Kidney epithelial cell (primary cell): ENCODE measurements at regions not wholly inside any gene's neighbourhood (a gene's known extent, or its start where the extent isn't known, plus 50 kb on each side); places are given as distances from the start of the nearest gene placed in this dataset.
"Not testable (repeated sequence)": the region's sequence is repeated elsewhere in the genome, so short reads cannot be mapped to it uniquely, and the experiment has no call there.

Source experiments
- DNase-seq: peaks from one replicate; pipeline ENCODE4 v3.0.0-alpha.2; 2010; ENCODE audit warnings: low read depth
- H3K27me3 ChIP-seq: 2 replicates; pipeline ENCODE4 v1.6.0; 2011; ENCODE audit warnings: low read length; ENCODE audit not compliant: control insufficient read depth, insufficient read depth
- H3K36me3 ChIP-seq: 2 replicates; pipeline ENCODE4 v1.5.1; 2011; ENCODE audit warnings: low read length; ENCODE audit not compliant: control insufficient read depth, insufficient read depth
- H3K4me3 ChIP-seq: 2 replicates; pipeline ENCODE4 v1.5.1; 2011; ENCODE audit warnings: low read depth, mild to moderate bottlenecking, control low read depth, low read length
- TF ChIP-seq, protein P1 (sequence below): IDR thresholded peaks from 2 replicates; pipeline ENCODE4 v1.5.1; 2011; ENCODE audit warnings: mild to moderate bottlenecking, moderate library complexity, low read length, control low read depth, inconsistent platforms; ENCODE audit not compliant: insufficient read depth, poor library complexity, severe bottlenecking

DNA sequence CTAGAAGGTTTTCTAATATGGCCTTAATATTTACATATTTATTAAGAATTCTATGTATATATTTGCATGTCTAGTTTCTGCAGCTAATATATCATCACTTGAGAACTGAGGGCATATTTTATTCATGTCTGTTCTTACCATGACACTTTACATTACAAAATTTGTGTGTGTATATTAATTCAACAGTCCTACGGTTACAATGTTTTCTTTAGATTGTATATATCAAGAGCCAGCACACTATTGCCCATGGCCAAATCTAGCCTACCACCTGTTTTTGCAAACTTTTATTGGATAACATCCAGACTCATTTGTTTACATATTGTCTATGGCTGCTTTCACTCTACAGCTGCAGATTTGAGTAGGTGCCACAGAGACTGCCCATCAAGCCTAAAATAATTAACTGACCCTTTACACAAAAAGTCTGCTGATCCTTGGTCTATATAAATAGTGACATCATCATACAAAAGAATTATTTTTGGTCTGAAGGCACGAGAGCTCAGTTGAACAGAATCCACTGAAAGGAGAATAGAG, 577.4 kb upstream of the PBX1 start:
- H3K4me3 ChIP-seq, result no peak overlapping the region
- H3K36me3 ChIP-seq, result no peaks in the 10 kb centered on the region
- DNase-seq, result no peak
- TF ChIP-seq, protein P1, sequence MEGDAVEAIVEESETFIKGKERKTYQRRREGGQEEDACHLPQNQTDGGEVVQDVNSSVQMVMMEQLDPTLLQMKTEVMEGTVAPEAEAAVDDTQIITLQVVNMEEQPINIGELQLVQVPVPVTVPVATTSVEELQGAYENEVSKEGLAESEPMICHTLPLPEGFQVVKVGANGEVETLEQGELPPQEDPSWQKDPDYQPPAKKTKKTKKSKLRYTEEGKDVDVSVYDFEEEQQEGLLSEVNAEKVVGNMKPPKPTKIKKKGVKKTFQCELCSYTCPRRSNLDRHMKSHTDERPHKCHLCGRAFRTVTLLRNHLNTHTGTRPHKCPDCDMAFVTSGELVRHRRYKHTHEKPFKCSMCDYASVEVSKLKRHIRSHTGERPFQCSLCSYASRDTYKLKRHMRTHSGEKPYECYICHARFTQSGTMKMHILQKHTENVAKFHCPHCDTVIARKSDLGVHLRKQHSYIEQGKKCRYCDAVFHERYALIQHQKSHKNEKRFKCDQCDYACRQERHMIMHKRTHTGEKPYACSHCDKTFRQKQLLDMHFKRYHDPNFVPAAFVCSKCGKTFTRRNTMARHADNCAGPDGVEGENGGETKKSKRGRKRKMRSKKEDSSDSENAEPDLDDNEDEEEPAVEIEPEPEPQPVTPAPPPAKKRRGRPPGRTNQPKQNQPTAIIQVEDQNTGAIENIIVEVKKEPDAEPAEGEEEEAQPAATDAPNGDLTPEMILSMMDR, result no peak
- H3K27me3 ChIP-seq, result no peaks in the 10 kb centered on the region

DNA sequence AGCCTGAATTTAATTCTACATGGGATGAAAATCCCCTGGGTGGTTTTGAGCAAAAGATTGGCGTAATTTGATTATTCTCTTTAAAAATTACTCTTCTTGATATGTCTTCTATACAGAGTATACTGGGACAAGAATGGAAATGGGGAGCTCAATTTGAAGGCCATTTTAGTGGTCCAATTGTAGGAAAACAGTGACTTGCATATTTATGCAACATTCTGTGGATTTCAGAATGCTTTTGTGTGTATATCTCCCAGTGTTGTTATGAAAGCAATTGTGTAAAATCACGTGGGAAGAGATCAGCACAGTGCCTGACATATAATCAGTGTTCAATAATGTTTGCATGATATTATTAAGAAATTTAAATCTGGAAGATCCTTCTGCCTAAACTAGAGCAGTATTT, 575.9 kb upstream of the PBX1 start:
- no peak for DNase-seq
- Histone ChIP-seq H3K36me3 (no peaks in the 10 kb centered on the region), H3K4me3 (no peak overlapping the region), H3K27me3 (no peaks in the 10 kb centered on the region)
- TF ChIP-seq, protein P1, result no peak

GRCh38 chr1:163985700-163986099, 573.3 kb upstream of the PBX1 start:
- Histone ChIP-seq H3K36me3 (no peaks in the 10 kb centered on the region), H3K27me3 (no peaks in the 10 kb centered on the region), H3K4me3 (no peak overlapping the region)
- TF ChIP-seq, protein P1, result no peak
- no peak for DNase-seq

DNA sequence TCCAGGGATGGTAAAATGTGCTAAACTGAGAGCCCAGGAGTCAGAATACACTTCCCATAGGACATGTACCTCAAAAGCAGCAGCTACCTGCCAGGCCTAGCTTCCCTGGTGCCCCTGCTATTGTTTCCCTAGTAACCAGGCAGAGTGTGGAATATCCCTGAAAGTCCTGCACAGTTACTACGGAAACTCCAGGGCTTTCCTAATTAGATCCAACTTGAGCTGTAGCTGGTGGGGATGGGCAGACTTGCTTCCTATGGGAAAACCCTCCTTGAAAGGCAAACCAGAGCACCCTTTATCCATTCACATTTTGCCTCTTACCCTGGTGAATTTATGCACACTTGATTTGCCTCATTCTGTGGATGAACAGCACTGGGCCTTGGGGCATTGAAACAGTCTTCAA, 559.9 kb upstream of the PBX1 start:
- H3K4me3 ChIP-seq, result no peak overlapping the region
- DNase-seq, result no peak
- H3K27me3 ChIP-seq, result no peaks in the 10 kb centered on the region
- no peaks in the 10 kb centered on the region for H3K36me3 ChIP-seq
- TF ChIP-seq, protein P1, result no peak

- not testable (repeated sequence) for H3K36me3 ChIP-seq, H3K4me3 ChIP-seq, DNase-seq, H3K27me3 ChIP-seq
Measured at GRCh38 chr1:164006186-164006585, 552.8 kb upstream of the PBX1 start.

DNA sequence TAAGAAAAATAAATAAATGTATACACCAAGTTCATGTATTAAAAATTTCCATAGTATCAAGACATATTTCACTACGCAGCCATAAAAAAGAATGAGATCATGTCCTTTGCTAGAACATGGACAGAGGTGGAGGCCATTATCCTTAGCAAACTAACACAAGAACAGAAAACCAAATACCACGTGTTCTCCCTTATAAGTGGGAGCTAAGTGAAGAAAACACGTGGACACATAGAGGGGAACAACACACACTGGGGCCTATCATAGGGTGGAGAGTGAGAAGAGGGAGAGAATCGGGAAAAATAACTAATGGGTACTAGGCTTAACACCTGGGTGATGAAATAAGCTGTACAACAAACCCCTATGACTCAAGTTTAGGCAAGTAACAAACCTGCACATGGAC, 552.4 kb upstream of the PBX1 start:
- DNase-seq, result no peak
- Histone ChIP-seq H3K36me3 (no peaks in the 10 kb centered on the region), H3K4me3 (no peak overlapping the region), H3K27me3 (no peaks in the 10 kb centered on the region)
- TF ChIP-seq, protein P1, result no peak
